ENCODE measurements at regions not wholly inside any gene's neighbourhood (a gene's known extent, or its start where the extent isn't known, plus 50 kb on each side); places are given as distances from the start of the nearest gene placed in this dataset.
"Not testable (repeated sequence)": the region's sequence is repeated elsewhere in the genome, so short reads cannot be mapped to it uniquely, and the experiment has no call there.

DNA sequence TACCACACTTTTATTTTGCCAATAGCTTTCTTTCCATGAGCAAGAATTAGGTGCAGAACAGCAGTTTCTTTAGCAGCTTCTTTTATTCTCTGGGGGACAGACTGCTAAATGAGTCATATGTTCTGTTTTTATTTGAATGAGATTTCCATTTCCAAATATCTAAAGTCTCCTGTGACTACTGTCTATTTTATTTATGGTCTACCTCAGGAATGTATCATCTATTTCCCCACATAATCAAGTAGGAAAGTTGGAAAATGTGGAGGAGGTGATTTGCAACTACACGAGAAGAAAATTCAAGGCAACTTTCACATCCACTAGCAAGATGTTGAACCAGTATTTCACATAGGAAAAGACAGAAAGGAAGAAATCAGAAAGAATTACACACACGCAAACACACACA, 139.9 kb upstream of the MEX3C start:
- DNase-seq: no peak

DNA sequence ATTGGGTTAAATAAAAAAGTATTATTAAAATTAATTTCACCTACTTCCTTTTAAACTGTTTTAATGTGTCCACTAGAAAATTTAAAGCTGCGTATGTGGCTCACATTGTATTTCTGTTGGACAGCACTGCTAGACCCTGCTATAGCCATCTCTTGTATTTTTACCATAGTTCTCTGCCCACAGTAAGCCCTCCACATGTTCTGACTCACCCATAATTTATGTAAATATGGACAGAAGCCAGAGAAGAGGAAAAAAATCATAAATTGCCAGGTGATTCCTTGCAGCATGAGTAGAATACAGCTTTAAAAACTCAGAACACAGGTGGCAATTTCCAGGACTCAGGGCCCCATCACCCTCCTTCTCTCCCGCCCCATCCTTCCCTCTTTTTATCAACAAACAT, 142.4 kb upstream of the MEX3C start:
- DNase-seq: no peak

DNA sequence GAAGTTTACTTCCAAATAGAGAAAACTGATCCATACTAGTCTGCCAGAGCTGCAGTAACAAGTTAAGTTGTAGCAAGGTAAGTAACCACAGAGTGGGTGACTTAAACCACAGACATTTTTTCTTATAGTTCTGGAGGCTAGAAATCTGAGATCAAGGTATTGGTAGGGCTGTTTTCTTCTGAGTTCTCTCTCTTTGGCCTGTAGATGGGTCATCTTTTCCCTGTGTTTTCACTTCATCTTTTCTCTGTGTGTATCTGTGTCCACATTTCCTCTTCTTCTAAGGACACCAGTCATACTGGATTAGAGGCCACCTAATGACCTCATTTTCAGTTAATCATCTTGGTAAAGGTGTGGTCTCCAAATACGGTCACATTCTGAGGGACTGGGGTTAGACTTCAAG, 142.9 kb upstream of the MEX3C start:
- DNase-seq: no peak

DNA sequence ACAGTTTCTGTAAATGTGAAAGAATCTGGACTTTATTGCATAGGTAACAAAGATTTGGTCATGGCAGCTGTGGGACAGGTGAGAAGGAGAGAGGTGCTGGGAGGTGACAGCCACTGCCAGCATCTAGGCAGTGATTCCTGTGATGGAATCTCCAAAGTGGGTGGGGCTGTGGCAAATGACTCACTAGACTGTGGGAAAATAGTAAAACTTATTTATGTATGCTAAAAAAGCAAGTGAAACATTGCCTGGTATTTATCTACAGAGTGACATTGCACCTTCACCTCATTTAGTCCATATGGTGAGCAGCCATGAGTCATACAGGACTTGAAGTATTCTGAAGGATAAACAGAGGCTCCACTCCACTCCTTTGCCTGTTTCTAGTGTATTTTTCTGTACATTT, 145.3 kb upstream of the MEX3C start:
- DNase-seq: no peak

- DNase-seq: no peak
Measured at GRCh38 chr18:51345848-51346391, 148.4 kb upstream of the MEX3C start.

- DNase-seq: no peak
Measured at GRCh38 chr18:51346404-51346803, 148.9 kb upstream of the MEX3C start.

GRCh38 chr18:51350081-51350480, 152.6 kb upstream of the MEX3C start:
- no peak for DNase-seq

GRCh38 chr18:51355841-51356240, 158.4 kb upstream of the MEX3C start:
- no peak for DNase-seq

- DNase-seq: not testable (repeated sequence)
Measured at GRCh38 chr18:51360301-51360700, 162.8 kb upstream of the MEX3C start.

DNA sequence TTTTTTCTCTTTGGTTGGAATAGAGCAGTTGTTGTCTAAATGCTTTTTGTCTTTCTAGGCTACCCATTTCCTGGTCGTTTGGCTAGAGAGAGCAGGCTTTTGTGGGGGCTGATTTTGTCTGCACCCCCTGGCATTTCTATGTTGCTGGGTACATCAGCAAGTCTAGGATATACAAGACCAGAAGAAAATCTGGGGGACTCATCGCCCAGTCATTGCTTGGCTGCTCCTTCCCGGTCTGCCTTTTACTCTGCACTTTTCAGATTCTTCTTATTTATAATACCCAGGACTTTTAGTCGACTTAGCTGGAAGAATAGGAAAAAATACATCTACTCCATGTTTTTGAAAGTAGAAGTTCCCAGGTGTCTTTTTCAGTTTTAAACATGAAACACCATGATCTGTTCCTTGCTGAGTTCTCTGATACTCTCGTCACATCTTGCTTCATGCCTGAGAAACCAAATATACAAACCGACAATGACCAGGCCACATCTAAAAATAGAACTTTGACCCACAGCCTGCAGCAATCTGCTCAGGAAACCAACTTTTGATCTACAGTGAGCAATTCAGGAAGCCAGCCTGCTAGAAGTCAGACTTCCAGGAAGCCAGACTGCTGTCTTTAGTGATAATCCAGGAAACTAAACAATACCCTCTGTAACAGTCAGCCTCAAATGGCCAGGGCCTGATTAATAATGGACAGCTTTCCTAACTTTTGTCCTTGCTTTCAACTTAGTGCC, 163.8 kb upstream of the MEX3C start:
- DNase-seq: no peak

GRCh38 chr18:51363384-51363783, 165.9 kb upstream of the MEX3C start:
- no peak for DNase-seq

GRCh38 chr18:51370996-51371395, 173.5 kb upstream of the MEX3C start:
- DNase-seq: no peak

DNA sequence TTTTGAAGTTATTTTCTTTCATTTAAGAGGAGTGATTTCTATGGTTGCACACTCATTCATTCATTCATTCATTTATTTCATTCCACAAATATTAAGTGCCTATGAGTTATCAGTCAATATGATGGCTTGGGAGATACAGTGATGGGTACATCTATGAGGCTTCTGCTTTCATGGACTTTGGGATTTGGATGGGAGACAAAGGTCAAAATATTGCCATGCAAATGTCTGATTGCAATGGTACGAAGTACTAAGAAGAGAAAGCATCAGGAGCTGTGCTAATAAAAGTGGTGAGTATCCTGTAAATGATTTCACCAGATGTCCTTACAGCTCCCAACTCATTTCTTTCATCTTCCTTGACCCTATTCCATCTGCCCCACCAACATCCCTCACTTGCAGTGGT, 174.4 kb upstream of the MEX3C start:
- no peak for DNase-seq

- no peak for DNase-seq
Measured at GRCh38 chr18:51382081-51382480, 184.6 kb upstream of the MEX3C start.

- DNase-seq: no peak
Measured at GRCh38 chr18:51383116-51383515, 185.6 kb upstream of the MEX3C start.

- no peak for DNase-seq
Measured at GRCh38 chr18:51383711-51384110, 186.2 kb upstream of the MEX3C start.

- DNase-seq: no peak
Measured at GRCh38 chr18:51385270-51385669, 187.8 kb upstream of the MEX3C start.

- DNase-seq: no peak
Measured at GRCh38 chr18:51390702-51391101, 193.2 kb upstream of the MEX3C start.

- no peak for DNase-seq
Measured at GRCh38 chr18:51391215-51391614, 193.7 kb upstream of the MEX3C start.

DNA sequence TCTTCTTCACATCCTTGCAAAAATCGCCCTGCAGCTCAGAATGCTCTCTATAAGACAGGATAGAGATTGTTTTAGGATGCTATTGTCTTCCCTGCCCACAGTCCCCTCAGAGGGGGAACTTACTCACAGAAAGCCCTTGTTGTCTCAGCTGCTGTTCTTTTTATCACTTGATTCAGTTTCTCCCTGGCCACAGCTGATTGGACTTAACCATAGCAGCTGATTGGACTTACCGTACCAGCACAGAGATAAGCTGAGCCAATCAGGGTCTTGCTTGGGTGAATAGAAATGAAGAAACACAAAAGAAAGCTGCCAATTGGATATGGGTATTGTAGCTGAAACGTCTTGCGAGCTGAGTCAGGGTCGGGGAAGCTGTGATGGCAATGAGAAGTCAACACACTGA, 194.2 kb upstream of the MEX3C start:
- DNase-seq: no peak

DNA sequence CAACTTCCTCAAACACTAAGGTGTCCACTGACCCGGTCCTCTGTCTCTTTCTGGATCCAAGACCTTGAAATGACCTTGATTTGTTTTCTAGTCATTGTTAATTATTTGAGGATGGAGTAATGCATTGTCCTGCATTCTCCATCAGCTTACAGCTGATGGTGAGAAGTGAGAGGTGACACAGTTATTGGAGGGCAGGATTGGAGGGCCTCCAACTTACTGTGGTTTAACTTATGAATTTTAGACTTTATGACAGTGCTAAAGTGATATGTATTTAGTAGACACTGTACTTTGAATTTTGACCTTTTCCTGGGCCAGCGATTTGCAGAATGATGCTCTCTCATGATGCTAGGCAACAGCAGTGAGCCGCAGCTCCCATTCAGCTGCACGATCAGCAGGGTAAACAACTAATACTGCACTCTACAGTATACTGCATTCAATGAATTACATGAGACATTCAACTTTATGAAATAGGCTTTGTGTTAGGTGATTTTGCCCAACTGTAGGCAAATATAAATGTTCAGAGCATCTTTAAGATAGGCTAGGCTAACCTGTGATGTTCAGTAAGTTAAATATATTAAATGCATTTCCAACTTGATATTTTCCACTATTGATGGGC, 200.0 kb upstream of the MEX3C start:
- DNase-seq: no peak

DNA sequence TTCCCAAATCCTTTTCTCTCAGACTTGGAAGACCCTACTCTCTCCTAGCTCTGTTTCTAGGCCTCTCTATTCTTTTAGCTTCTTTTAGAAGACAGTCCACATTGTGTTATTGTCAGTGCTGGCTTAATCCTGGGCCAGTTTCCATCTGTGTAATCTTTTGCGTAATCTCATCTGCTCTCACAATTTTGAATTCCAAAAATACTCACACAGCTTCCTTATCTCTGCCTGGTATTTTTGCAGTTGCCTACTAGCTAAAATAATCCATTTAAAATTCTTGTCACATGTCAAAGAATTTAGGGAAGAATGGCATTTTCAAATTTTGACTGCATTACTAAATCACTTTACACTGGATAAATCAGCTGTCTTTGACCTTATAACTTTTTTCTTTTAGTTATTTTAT, 200.6 kb upstream of the MEX3C start:
- no peak for DNase-seq

GRCh38 chr18:51399491-51400122, 202.1 kb upstream of the MEX3C start:
- no peak for DNase-seq

DNA sequence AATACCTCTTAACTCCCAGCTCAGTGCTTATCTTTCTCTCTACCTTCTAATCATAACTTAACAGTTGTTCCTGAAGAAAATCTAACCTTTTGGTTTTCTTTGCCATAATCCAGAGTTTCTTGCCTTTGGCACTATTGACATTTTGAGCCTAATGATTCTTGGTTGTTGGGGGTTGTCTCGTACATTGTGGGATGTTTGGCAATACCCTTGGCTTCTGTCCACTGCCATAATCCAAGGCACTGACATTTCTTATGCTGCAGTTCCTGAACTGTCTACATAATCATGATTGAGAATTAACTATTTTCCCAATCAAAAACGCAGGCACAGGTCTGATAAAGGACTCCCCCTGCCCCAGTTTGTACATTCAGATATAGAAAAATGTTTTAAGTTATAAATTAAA, 203.2 kb upstream of the MEX3C start:
- no peak for DNase-seq
